ENCODE measurements at regions not wholly inside any gene's neighbourhood (a gene's known extent, or its start where the extent isn't known, plus 50 kb on each side); places are given as distances from the start of the nearest gene placed in this dataset.

- TF ChIP-seq JUND (IDR thresholded peaks at IDR 0.05) (no peak), FOSL1 (IDR thresholded peaks at IDR 0.05; ENCODE audit: low read depth) (no peak), CTCF (IDR thresholded peaks at IDR 0.05 in 2 of 3, conservative IDR thresholded peaks at IDR 0.05 in 1 of 3; ENCODE audit: borderline replicate concordance in 1 of 3, insufficient read depth in 1 of 3, low read depth in 2 of 3, low read length in 2 of 3) (no peak)
Measured at GRCh38 chr2:88815282-88815681, 123.8 kb downstream of the RPIA start (continued).

- ATAC-seq (no peak), DNase-seq (ENCODE audit: low read depth, low spot score) (no peak)
- intact Hi-C loops (cut with micrococcal nuclease) = no loop called here
- no peaks in the 10 kb centered on the region; a peak in 1 of 4 replicates for H3K9me3 ChIP-seq (ENCODE audit: control insufficient read depth in 1 of 2, insufficient read depth in 1 of 2, low read depth in 1 of 2, low read length in 2 of 2)
- no peaks in the 10 kb centered on the region for H3K79me2 ChIP-seq (ENCODE audit: insufficient read depth, low read length)
- no peaks in the 10 kb centered on the region; the same call in 1 of the 2 replicates for H3K27me3 ChIP-seq (ENCODE audit: insufficient read depth, low read length)
- POLR2A ChIA-PET = no interaction called here
- BruUV-seq (replicated peaks) = no TSS peak
- no peak overlapping the region for H3K9ac ChIP-seq (ENCODE audit: low read length)
- H3K4me1 ChIP-seq (ENCODE audit: control insufficient read depth in 1 of 2, insufficient read depth in 2 of 2, low read length in 2 of 2) = no peaks in the 10 kb centered on the region
- H2AFZ ChIP-seq (ENCODE audit: low read depth, low read length, poor library complexity, severe bottlenecking) = no peak overlapping the region
- RAD21 ChIA-PET (ENCODE audit: low non-redundant PET in 1 of 2, low total read pairs in 2 of 2, uncharacterized antibody in 2 of 2, unreplicated experiment in 2 of 2) = no interaction called here
- H3K36me3 ChIP-seq (ENCODE audit: control insufficient read depth in 1 of 2, insufficient read depth in 2 of 2, low read length in 2 of 2) = no peaks in the 10 kb centered on the region
- no peak for TF ChIP-seq ZNF274 (IDR thresholded peaks at IDR 0.05; ENCODE audit: low read depth, low read length)
- TF ChIP-seq ELF1 (IDR thresholded peaks at IDR 0.05; ENCODE audit: borderline replicate concordance, low read depth) = no peak
- no peak overlapping the region for H3K4me3 ChIP-seq (replicated peaks in 1 of 2; ENCODE audit: low read depth in 1 of 2, low read length in 2 of 2)
- CTCF ChIA-PET = no interaction called here
- H3K27ac ChIP-seq (ENCODE audit: low read depth, low read length) = no peak overlapping the region
- no peak overlapping the region for H3K4me2 ChIP-seq (ENCODE audit: low read length)
- H4K20me1 ChIP-seq (ENCODE audit: insufficient read depth) = no peaks in the 10 kb centered on the region
- no peaks in the 10 kb centered on the region for H3K9me2 ChIP-seq (ENCODE audit: insufficient read depth)
Measured at GRCh38 chr2:88815697-88816096, 124.2 kb downstream of the RPIA start.

- H3K4me1 ChIP-seq (ENCODE audit: control insufficient read depth in 1 of 2, insufficient read depth in 2 of 2, low read length in 2 of 2) = no peaks in the 10 kb centered on the region
- H3K4me2 ChIP-seq (ENCODE audit: low read length) = no peak overlapping the region
- ChIA-PET RAD21 (ENCODE audit: low non-redundant PET in 1 of 2, low total read pairs in 2 of 2, uncharacterized antibody in 2 of 2, unreplicated experiment in 2 of 2) (no interaction called here), POLR2A (no interaction called here), CTCF (no interaction called here)
- no peaks in the 10 kb centered on the region; the same call in 1 of the 2 replicates for H3K27me3 ChIP-seq (ENCODE audit: insufficient read depth, low read length)
- no peak overlapping the region for H2AFZ ChIP-seq (ENCODE audit: low read depth, low read length, poor library complexity, severe bottlenecking)
- H4K20me1 ChIP-seq (ENCODE audit: insufficient read depth) = no peaks in the 10 kb centered on the region
- no peaks in the 10 kb centered on the region for H3K79me2 ChIP-seq (ENCODE audit: insufficient read depth, low read length)
- ATAC-seq (no peak), DNase-seq (ENCODE audit: low read depth, low spot score) (no peak)
- H3K9ac ChIP-seq (ENCODE audit: low read length) = no peak overlapping the region
- H3K27ac ChIP-seq (ENCODE audit: low read depth, low read length) = no peak overlapping the region
- intact Hi-C loops (cut with micrococcal nuclease) = no loop called here
- H3K9me2 ChIP-seq (ENCODE audit: insufficient read depth) = no peaks in the 10 kb centered on the region
- no peaks in the 10 kb centered on the region for H3K36me3 ChIP-seq (ENCODE audit: control insufficient read depth in 1 of 2, insufficient read depth in 2 of 2, low read length in 2 of 2)
- H3K4me3 ChIP-seq (replicated peaks in 1 of 2; ENCODE audit: low read depth in 1 of 2, low read length in 2 of 2) = no peak overlapping the region
- BruUV-seq (replicated peaks) = no TSS peak
- H3K9me3 ChIP-seq (ENCODE audit: control insufficient read depth in 1 of 2, insufficient read depth in 1 of 2, low read depth in 1 of 2, low read length in 2 of 2) = no peaks in the 10 kb centered on the region; a peak in 1 of 4 replicates
- TF ChIP-seq EZH2phosphoT487 (IDR thresholded peaks at IDR 0.05; ENCODE audit: borderline replicate concordance) = no peak
- no peak for TF ChIP-seq CTCF (IDR thresholded peaks at IDR 0.05 in 2 of 3, conservative IDR thresholded peaks at IDR 0.05 in 1 of 3; ENCODE audit: borderline replicate concordance in 1 of 3, insufficient read depth in 1 of 3, low read depth in 2 of 3, low read length in 2 of 3)
- TF ChIP-seq POLR2A (IDR thresholded peaks at IDR 0.05; ENCODE audit: borderline replicate concordance, extremely low read depth, insufficient read depth, insufficient read length) = no peak
- TF ChIP-seq ZBTB33 (IDR thresholded peaks at IDR 0.05; ENCODE audit: extremely low read depth, insufficient replicate concordance, low read length) = no peak
- TF ChIP-seq CEBPB (IDR thresholded peaks at IDR 0.05; ENCODE audit: low read depth) = no peak
- no peak for TF ChIP-seq SP1 (IDR thresholded peaks at IDR 0.05; ENCODE audit: low read depth)
- no peak for TF ChIP-seq JUND (IDR thresholded peaks at IDR 0.05)
- no peak for TF ChIP-seq RAD21 (IDR thresholded peaks at IDR 0.05; ENCODE audit: low read depth)
- no peak for TF ChIP-seq EZH2 (IDR thresholded peaks at IDR 0.05)
- TF ChIP-seq TCF7L2 (IDR thresholded peaks at IDR 0.05; ENCODE audit: borderline replicate concordance, extremely low read depth, insufficient read depth, insufficient read length) = no peak
Measured at GRCh38 chr2:88818381-88818780, 126.9 kb downstream of the RPIA start.

Measured in HCT116 (cell line).